GM19467 (cell line): ENCODE measurements at regions not wholly inside any gene's neighbourhood (a gene's known extent, or its start where the extent isn't known, plus 50 kb on each side); places are given as distances from the start of the nearest gene placed in this dataset.
"Not testable (repeated sequence)": the region's sequence is repeated elsewhere in the genome, so short reads cannot be mapped to it uniquely, and the experiment has no call there.

Source experiments
- ATAC-seq: cut with Tn5 transposase; IDR thresholded peaks from one replicate; pipeline ENCODE4 v1.9.1; 2021; ENCODE audit warnings: mild to moderate bottlenecking, moderate library complexity; ENCODE audit not compliant: unreplicated experiment

- no peak for ATAC-seq
Measured at GRCh38 chr6:68238097-68238601, 396.9 kb upstream of the ADGRB3 start.

- ATAC-seq, result no peak
Measured at GRCh38 chr6:68237205-68237604, 397.9 kb upstream of the ADGRB3 start.

- no peak for ATAC-seq
Measured at GRCh38 chr6:68235326-68235784, 399.7 kb upstream of the ADGRB3 start.

- no peak for ATAC-seq
Measured at GRCh38 chr6:68233623-68234022, 401.5 kb upstream of the ADGRB3 start.

- no peak for ATAC-seq
Measured at GRCh38 chr6:68229566-68229965, 405.5 kb upstream of the ADGRB3 start.

- ATAC-seq, result no peak
Measured at GRCh38 chr6:68226460-68226859, 408.6 kb upstream of the ADGRB3 start.

GRCh38 chr6:68225729-68226128 is 409.4 kb upstream of the ADGRB3 start:
- no peak for ATAC-seq

GRCh38 chr6:68211242-68211795 is 423.8 kb upstream of the ADGRB3 start:
- no peak for ATAC-seq

GRCh38 chr6:68207612-68208011 is 427.5 kb upstream of the ADGRB3 start:
- ATAC-seq, result not testable (repeated sequence)

- ATAC-seq, result no peak
Measured at GRCh38 chr6:68200929-68201328, 434.2 kb upstream of the ADGRB3 start.

GRCh38 chr6:68197356-68197755 is 437.7 kb upstream of the ADGRB3 start:
- no peak for ATAC-seq

GRCh38 chr6:68196645-68197044 is 438.4 kb upstream of the ADGRB3 start:
- ATAC-seq, result no peak

GRCh38 chr6:68195753-68196152 is 439.3 kb upstream of the ADGRB3 start:
- not testable (repeated sequence) for ATAC-seq

GRCh38 chr6:68194846-68195478 is 440.1 kb upstream of the ADGRB3 start:
- ATAC-seq, result no peak

GRCh38 chr6:68192988-68193387 is 442.1 kb upstream of the ADGRB3 start:
- ATAC-seq, result no peak

GRCh38 chr6:68189217-68189815 is 445.8 kb upstream of the ADGRB3 start:
- no peak for ATAC-seq

- no peak for ATAC-seq
Measured at GRCh38 chr6:68186870-68187269, 448.2 kb upstream of the ADGRB3 start.

GRCh38 chr6:68182386-68182785 is 452.7 kb upstream of the ADGRB3 start:
- no peak for ATAC-seq

- not testable (repeated sequence) for ATAC-seq
Measured at GRCh38 chr6:68181027-68181426, 454.1 kb upstream of the ADGRB3 start.

GRCh38 chr6:68173616-68174015 is 461.5 kb upstream of the ADGRB3 start:
- no peak for ATAC-seq

GRCh38 chr6:68169922-68170321 is 465.2 kb upstream of the ADGRB3 start:
- ATAC-seq, result no peak

- ATAC-seq, result no peak
Measured at GRCh38 chr6:68167604-68168003, 467.5 kb upstream of the ADGRB3 start.
